H1 (cell line): ENCODE measurements at regions not wholly inside any gene's neighbourhood (a gene's known extent, or its start where the extent isn't known, plus 50 kb on each side); places are given as distances from the start of the nearest gene placed in this dataset.

Experiments used
- BACH1 ChIP-seq: IDR thresholded peaks from 2 replicates; pipeline ENCODE4 v1.6.1; 2012; ENCODE audit warnings: low read length, improper control_type of control experiment
- CBX8 ChIP-seq: fragments of 300-800, 300-1000 bp; sonication (generic); IDR thresholded peaks from 2 replicates; pipeline ENCODE4 v1.7.1; 2016; ENCODE audit warnings: low read depth, low read length, borderline replicate concordance
- POLR2A ChIP-seq, 2 experiments: IDR thresholded peaks; 1 replicate in 1 of 2; 2 replicates in 1 of 2; pipeline ENCODE4 v1.6.1; 2011; ENCODE audit warnings: low read depth in 2 of 2, low read length in 2 of 2, mild to moderate bottlenecking in 2 of 2; ENCODE audit errors: control extremely low read depth in 1 of 2
- RAD21 ChIP-seq, 2 experiments: IDR thresholded peaks in 1 of 2; conservative IDR thresholded peaks in 1 of 2; 2 replicates each; pipeline ENCODE4 v1.6.1; 2011; ENCODE audit warnings: low read depth in 2 of 2, low read length in 2 of 2, improper control_type of control experiment in 1 of 2, inconsistent platforms in 1 of 2, mild to moderate bottlenecking in 1 of 2, moderate library complexity in 1 of 2
- RFX5 ChIP-seq: IDR thresholded peaks from 2 replicates; pipeline ENCODE4 v1.6.1; 2011; ENCODE audit warnings: low read depth, low read length, improper control_type of control experiment, borderline replicate concordance
- SIX5 ChIP-seq: IDR thresholded peaks from 2 replicates; pipeline ENCODE4 v1.6.1; 2011; ENCODE audit warnings: mild to moderate bottlenecking, low read depth, low read length
- TF ChIP-seq, protein P1 (sequence below), 3 experiments: IDR thresholded peaks; 1 replicate in 2 of 3; 2 replicates in 1 of 3; pipeline versions ENCODE4 v1.5.1 to v1.6.1; 2011; ENCODE audit warnings: low read length in 3 of 3, mild to moderate bottlenecking in 3 of 3, inconsistent platforms in 2 of 3, low read depth in 1 of 3, moderate library complexity in 1 of 3; ENCODE audit not compliant: insufficient read depth in 1 of 3; ENCODE audit errors: control extremely low read depth in 1 of 3

- TF ChIP-seq SIX5 = no peak
- TF ChIP-seq BACH1 = no peak
- no peak for TF ChIP-seq POLR2A (IDR thresholded peaks at IDR 0.05; ENCODE audit: control extremely low read depth in 1 of 2, low read depth in 2 of 2, low read length in 2 of 2)
- TF ChIP-seq CBX8 = no peak
- no peak for TF ChIP-seq RAD21 (IDR thresholded peaks at IDR 0.05 in 1 of 2, conservative IDR thresholded peaks at IDR 0.05 in 1 of 2; ENCODE audit: low read depth in 2 of 2, low read length in 2 of 2)
- TF ChIP-seq RFX5 = no peak
- TF ChIP-seq, protein P1, sequence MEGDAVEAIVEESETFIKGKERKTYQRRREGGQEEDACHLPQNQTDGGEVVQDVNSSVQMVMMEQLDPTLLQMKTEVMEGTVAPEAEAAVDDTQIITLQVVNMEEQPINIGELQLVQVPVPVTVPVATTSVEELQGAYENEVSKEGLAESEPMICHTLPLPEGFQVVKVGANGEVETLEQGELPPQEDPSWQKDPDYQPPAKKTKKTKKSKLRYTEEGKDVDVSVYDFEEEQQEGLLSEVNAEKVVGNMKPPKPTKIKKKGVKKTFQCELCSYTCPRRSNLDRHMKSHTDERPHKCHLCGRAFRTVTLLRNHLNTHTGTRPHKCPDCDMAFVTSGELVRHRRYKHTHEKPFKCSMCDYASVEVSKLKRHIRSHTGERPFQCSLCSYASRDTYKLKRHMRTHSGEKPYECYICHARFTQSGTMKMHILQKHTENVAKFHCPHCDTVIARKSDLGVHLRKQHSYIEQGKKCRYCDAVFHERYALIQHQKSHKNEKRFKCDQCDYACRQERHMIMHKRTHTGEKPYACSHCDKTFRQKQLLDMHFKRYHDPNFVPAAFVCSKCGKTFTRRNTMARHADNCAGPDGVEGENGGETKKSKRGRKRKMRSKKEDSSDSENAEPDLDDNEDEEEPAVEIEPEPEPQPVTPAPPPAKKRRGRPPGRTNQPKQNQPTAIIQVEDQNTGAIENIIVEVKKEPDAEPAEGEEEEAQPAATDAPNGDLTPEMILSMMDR (IDR thresholded peaks at IDR 0.05; ENCODE audit: control extremely low read depth in 1 of 3, insufficient read depth in 1 of 3, low read depth in 1 of 3, low read length in 3 of 3) = no peak
Measured at GRCh38 chr10:84908491-84908890, 580.1 kb downstream of the CCSER2 start.
